PC-3 (cell line): ENCODE measurements at regions not wholly inside any gene's neighbourhood (a gene's known extent, or its start where the extent isn't known, plus 50 kb on each side); places are given as distances from the start of the nearest gene placed in this dataset.

Source experiments
- ATAC-seq: fragments of 200-7000 bp; cut with Tn5 transposase; 2 replicates; pipeline ENCODE4 v1.9.1; 2020; ENCODE audit warnings: mild to moderate bottlenecking, moderate library complexity
- BruUV-seq: library from RNA; stranded (reverse); fragments of 400-500 nt; replicated peaks from 2 replicates; lab custom pipeline; 2021; lab: Mats Ljungman, UMichigan
- CTCF ChIA-PET: fragments of 300-600 bp; sonication (Branson Sonifier 250); formaldehyde crosslinking; loops from one replicate; lab custom pipeline; 2022; ENCODE audit warnings: antibody characterized with exemption; lab: Charles Lee
- POLR2A ChIA-PET: fragments of 300-600 bp; sonication (Branson Sonifier 250); formaldehyde crosslinking; loops from one replicate; lab custom pipeline; 2022; ENCODE audit warnings: antibody characterized with exemption; ENCODE audit not compliant: unreplicated experiment; lab: Charles Lee
- DNase-seq: peaks from one replicate; pipeline ENCODE4 v3.0.0-alpha.2; 2015
- H2AFZ ChIP-seq: fragments of 300-600 bp; sonication (generic); 2 replicates; pipeline ENCODE4 v1.6.0; 2016; ENCODE audit warnings: antibody characterized with exemption, low read length
- H3F3A ChIP-seq: fragments of 300-600 bp; sonication (generic); one replicate; pipeline ENCODE4 v1.6.0; 2017; ENCODE audit warnings: antibody characterized with exemption, low read length, control low read depth, mild to moderate bottlenecking; ENCODE audit not compliant: unreplicated experiment
- H3K27ac ChIP-seq: fragments of 300-600 bp; sonication (generic); 2 replicates; pipeline ENCODE4 v1.5.1; 2016; ENCODE audit warnings: mild to moderate bottlenecking, low read length
- H3K27me3 ChIP-seq: fragments of 300-600 bp; sonication (generic); 2 replicates; pipeline ENCODE4 v1.6.1; 2016; ENCODE audit warnings: low read length, mixed read lengths
- H3K36me3 ChIP-seq: fragments of 300-600 bp; sonication (generic); 2 replicates; pipeline ENCODE4 v1.6.1; 2016; ENCODE audit warnings: low read depth, mixed run types, low read length, mixed read lengths
- H3K4me1 ChIP-seq: fragments of 300-600 bp; sonication (generic); 2 replicates; pipeline ENCODE4 v1.5.1; 2016; ENCODE audit warnings: low read length; ENCODE audit not compliant: insufficient read depth
- H3K4me2 ChIP-seq: fragments of 300-600 bp; sonication (generic); 2 replicates; pipeline ENCODE4 v1.6.0; 2016; ENCODE audit warnings: low read length
- H3K4me3 ChIP-seq: fragments of 300-600 bp; sonication (generic); 2 replicates; pipeline ENCODE4 v1.5.1; 2016; ENCODE audit warnings: mild to moderate bottlenecking, low read length, mixed read lengths
- H3K79me2 ChIP-seq: fragments of 300-600 bp; sonication (generic); 2 replicates; pipeline ENCODE4 v1.6.1; 2017; ENCODE audit warnings: low read length, mixed read lengths
- H3K9ac ChIP-seq: fragments of 300-600 bp; sonication (generic); 2 replicates; pipeline ENCODE4 v1.6.0; 2016; ENCODE audit warnings: mild to moderate bottlenecking, low read length
- H3K9me2 ChIP-seq: fragments of 300-600 bp; sonication (generic); replicated peaks from 2 replicates; pipeline ENCODE4 v1.6.1; 2016; ENCODE audit warnings: mixed run types, low read length, mixed read lengths
- H3K9me3 ChIP-seq: fragments of 300-600 bp; sonication (generic); 2 replicates; pipeline ENCODE4 v1.6.1; 2016; ENCODE audit warnings: low read length, mixed read lengths
- H4K20me1 ChIP-seq: fragments of 300-600 bp; sonication (generic); 2 replicates; pipeline ENCODE4 v1.6.1; 2016; ENCODE audit warnings: low read length, mixed read lengths
- EZH2 ChIP-seq: fragments of 300-600 bp; sonication (generic); IDR thresholded peaks from one replicate; pipeline ENCODE4 v1.6.1; 2017; ENCODE audit warnings: antibody characterized with exemption, mild to moderate bottlenecking, low read length; ENCODE audit not compliant: unreplicated experiment
- EZH2phosphoT487 ChIP-seq: fragments of 300-600 bp; sonication (generic); IDR thresholded peaks from 2 replicates; pipeline ENCODE4 v1.6.1; 2018; ENCODE audit warnings: mild to moderate bottlenecking, antibody characterized with exemption, low read length, borderline replicate concordance
- intact Hi-C: fragments of 100-400 bp; cut with micrococcal nuclease; formaldehyde crosslinking; loops from 2 replicates; pipeline ENCODE4 v1.9.0; 2023
- TF ChIP-seq, protein P1 (sequence below): fragments of 300-600 bp; sonication (generic); conservative IDR thresholded peaks from 2 replicates; pipeline ENCODE4 v1.5.1; 2017; ENCODE audit warnings: antibody characterized with exemption, low read depth, mild to moderate bottlenecking, low read length

DNA sequence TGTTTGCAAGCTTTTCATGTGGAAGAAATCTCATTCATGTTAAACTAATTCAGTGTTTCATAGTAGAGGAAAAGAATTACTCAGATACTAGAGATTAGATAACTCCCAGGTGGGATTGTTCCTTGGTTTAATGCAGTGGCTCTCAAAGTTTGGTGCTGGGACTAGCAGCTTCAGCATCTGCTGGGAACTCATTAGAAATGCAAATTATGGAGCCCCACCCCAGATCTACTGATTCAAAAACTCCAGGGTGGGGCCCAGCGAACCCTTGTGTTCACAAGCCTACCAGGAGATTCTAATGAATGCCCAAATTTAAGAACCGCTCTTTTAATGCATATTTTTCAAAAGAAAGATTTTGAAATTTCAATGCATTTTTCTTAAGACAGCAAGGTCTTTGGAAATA, 253.4 kb upstream of the CNTNAP4 start:
- no peak overlapping the region for H3K9ac ChIP-seq
- no peak for ATAC-seq
- H3K4me2 ChIP-seq, result no peak overlapping the region
- ChIA-PET POLR2A (no interaction called here), CTCF (no interaction called here)
- H3K79me2 ChIP-seq, result no peaks in the 10 kb centered on the region
- no peak for TF ChIP-seq EZH2
- TF ChIP-seq, protein P1, sequence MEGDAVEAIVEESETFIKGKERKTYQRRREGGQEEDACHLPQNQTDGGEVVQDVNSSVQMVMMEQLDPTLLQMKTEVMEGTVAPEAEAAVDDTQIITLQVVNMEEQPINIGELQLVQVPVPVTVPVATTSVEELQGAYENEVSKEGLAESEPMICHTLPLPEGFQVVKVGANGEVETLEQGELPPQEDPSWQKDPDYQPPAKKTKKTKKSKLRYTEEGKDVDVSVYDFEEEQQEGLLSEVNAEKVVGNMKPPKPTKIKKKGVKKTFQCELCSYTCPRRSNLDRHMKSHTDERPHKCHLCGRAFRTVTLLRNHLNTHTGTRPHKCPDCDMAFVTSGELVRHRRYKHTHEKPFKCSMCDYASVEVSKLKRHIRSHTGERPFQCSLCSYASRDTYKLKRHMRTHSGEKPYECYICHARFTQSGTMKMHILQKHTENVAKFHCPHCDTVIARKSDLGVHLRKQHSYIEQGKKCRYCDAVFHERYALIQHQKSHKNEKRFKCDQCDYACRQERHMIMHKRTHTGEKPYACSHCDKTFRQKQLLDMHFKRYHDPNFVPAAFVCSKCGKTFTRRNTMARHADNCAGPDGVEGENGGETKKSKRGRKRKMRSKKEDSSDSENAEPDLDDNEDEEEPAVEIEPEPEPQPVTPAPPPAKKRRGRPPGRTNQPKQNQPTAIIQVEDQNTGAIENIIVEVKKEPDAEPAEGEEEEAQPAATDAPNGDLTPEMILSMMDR, result no peak
- no peak for TF ChIP-seq EZH2phosphoT487
- H3K36me3 ChIP-seq, result no peaks in the 10 kb centered on the region
- no peak overlapping the region for H3K27ac ChIP-seq
- no peaks in the 10 kb centered on the region for H4K20me1 ChIP-seq
- BruUV-seq, result no TSS peak
- DNase-seq, result no peak
- no peak overlapping the region for H3K4me3 ChIP-seq
- H3K4me1 ChIP-seq, result no peaks in the 10 kb centered on the region
- no peaks in the 10 kb centered on the region for H3F3A ChIP-seq
- no peaks in the 10 kb centered on the region for H3K9me2 ChIP-seq
- intact Hi-C loops, result no loop called here
- H2AFZ ChIP-seq, result no peak overlapping the region
- no peaks in the 10 kb centered on the region for H3K9me3 ChIP-seq
- no peaks in the 10 kb centered on the region; the same call in 1 of the 2 replicates for H3K27me3 ChIP-seq

DNA sequence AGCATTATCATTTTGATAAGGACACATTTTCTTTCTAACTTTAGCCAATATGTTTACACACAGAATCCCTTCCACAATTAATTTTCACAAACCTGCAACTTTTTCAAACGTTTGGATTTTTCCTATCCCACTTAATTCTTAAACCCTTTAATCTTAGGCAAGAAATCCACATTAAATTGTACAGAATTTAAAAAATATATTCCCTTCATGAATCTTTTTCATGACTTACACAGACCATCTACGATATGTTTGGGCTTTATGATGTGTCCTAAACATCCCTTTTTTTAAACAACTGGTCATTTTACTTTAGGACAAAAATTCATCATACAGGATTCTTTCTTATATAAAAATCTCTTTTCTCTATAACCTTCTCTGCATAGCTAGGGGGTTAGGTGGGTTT, 241.5 kb upstream of the CNTNAP4 start:
- Histone ChIP-seq H4K20me1 (no peaks in the 10 kb centered on the region), H3K36me3 (no peaks in the 10 kb centered on the region), H3F3A (no peaks in the 10 kb centered on the region), H3K27ac (no peak overlapping the region), H3K27me3 (no peaks in the 10 kb centered on the region), H2AFZ (no peak overlapping the region), H3K79me2 (no peaks in the 10 kb centered on the region), H3K9ac (no peak overlapping the region), H3K4me3 (no peak overlapping the region), H3K4me1 (no peaks in the 10 kb centered on the region), H3K9me2 (no peaks in the 10 kb centered on the region), H3K9me3 (no peaks in the 10 kb centered on the region), H3K4me2 (no peak overlapping the region)
- TF ChIP-seq EZH2phosphoT487 (no peak), EZH2 (no peak)
- TF ChIP-seq, protein P1, result no peak
- intact Hi-C loops, result no loop called here
- ChIA-PET POLR2A (no interaction called here), CTCF (no interaction called here)
- ATAC-seq (no peak), DNase-seq (peak; percentile 18)
- no TSS peak for BruUV-seq

DNA sequence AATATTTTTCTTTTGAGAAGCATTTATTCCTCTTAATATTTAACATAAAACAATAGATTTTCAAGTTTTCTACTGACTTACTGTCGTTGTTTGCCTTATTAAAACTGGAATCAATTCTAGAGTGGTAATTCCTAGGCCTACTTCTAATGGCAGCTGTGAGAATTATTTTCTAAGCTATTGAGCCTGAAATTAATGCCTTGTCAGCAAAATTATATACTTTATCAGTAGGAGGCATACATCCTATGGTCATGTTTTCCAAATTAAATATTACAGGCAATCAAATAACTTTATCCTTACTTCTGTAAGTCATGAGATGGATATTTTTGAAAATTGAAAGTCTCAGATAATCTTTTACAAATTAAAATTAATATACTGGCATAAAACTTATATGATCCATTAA, 239.1 kb upstream of the CNTNAP4 start:
- no peak for ATAC-seq
- Histone ChIP-seq H3K27me3 (no peaks in the 10 kb centered on the region), H3K4me3 (no peak overlapping the region), H4K20me1 (no peaks in the 10 kb centered on the region), H3K79me2 (no peaks in the 10 kb centered on the region), H2AFZ (no peak overlapping the region), H3K36me3 (no peaks in the 10 kb centered on the region), H3K4me2 (no peak overlapping the region), H3K27ac (no peak overlapping the region), H3K4me1 (no peaks in the 10 kb centered on the region), H3F3A (no peaks in the 10 kb centered on the region), H3K9me3 (no peaks in the 10 kb centered on the region), H3K9ac (no peak overlapping the region), H3K9me2 (no peaks in the 10 kb centered on the region)
- DNase-seq, result no peak
- CTCF ChIA-PET, result no interaction called here
- TF ChIP-seq, protein P1, result no peak
- TF ChIP-seq EZH2, result no peak
- TF ChIP-seq EZH2phosphoT487, result no peak
- POLR2A ChIA-PET, result no interaction called here
- intact Hi-C loops, result no loop called here
- BruUV-seq, result no TSS peak
